GM19395 (cell line): ENCODE measurements at regions not wholly inside any gene's neighbourhood (a gene's known extent, or its start where the extent isn't known, plus 50 kb on each side); places are given as distances from the start of the nearest gene placed in this dataset.
"Not testable (repeated sequence)": the region's sequence is repeated elsewhere in the genome, so short reads cannot be mapped to it uniquely, and the experiment has no call there.

ENCODE experiments used
- ATAC-seq: cut with Tn5 transposase; IDR thresholded peaks from one replicate; pipeline ENCODE4 v1.9.1; 2021; ENCODE audit warnings: mild to moderate bottlenecking, moderate library complexity; ENCODE audit not compliant: unreplicated experiment

GRCh38 chr2:71962350-71962749 is 185.3 kb downstream of the CYP26B1 start:
- no peak for ATAC-seq

- ATAC-seq, result no peak
Measured at GRCh38 chr2:71961289-71962027, 186.2 kb downstream of the CYP26B1 start.

- no peak for ATAC-seq
Measured at GRCh38 chr2:71959494-71959893, 188.2 kb downstream of the CYP26B1 start.

- ATAC-seq, result not testable (repeated sequence)
Measured at GRCh38 chr2:71958426-71958825, 189.2 kb downstream of the CYP26B1 start.

- ATAC-seq, result no peak
Measured at GRCh38 chr2:71952572-71953188, 195.0 kb downstream of the CYP26B1 start.

- no peak for ATAC-seq
Measured at GRCh38 chr2:71951718-71952404, 195.8 kb downstream of the CYP26B1 start.

- no peak for ATAC-seq
Measured at GRCh38 chr2:71951083-71951468, 196.6 kb downstream of the CYP26B1 start.

- ATAC-seq, result no peak
Measured at GRCh38 chr2:71950256-71951082, 197.2 kb downstream of the CYP26B1 start.

- no peak for ATAC-seq
Measured at GRCh38 chr2:71949537-71949798, 198.2 kb downstream of the CYP26B1 start.

GRCh38 chr2:71948781-71949536 is 198.7 kb downstream of the CYP26B1 start:
- no peak for ATAC-seq

- no peak for ATAC-seq
Measured at GRCh38 chr2:71947809-71948208, 199.9 kb downstream of the CYP26B1 start.

- no peak for ATAC-seq
Measured at GRCh38 chr2:71945603-71945959, 202.1 kb downstream of the CYP26B1 start.

- no peak for ATAC-seq
Measured at GRCh38 chr2:71944806-71945602, 202.7 kb downstream of the CYP26B1 start.

- ATAC-seq, result no peak
Measured at GRCh38 chr2:71944183-71944550, 203.5 kb downstream of the CYP26B1 start.

GRCh38 chr2:71943238-71944182 is 204.2 kb downstream of the CYP26B1 start:
- ATAC-seq, result no peak

- no peak for ATAC-seq
Measured at GRCh38 chr2:71941726-71942525, 205.7 kb downstream of the CYP26B1 start.

- no peak for ATAC-seq
Measured at GRCh38 chr2:71940695-71941094, 207.0 kb downstream of the CYP26B1 start.
